ENCODE measurements at regions not wholly inside any gene's neighbourhood (a gene's known extent, or its start where the extent isn't known, plus 50 kb on each side); places are given as distances from the start of the nearest gene placed in this dataset.

GRCh38 chr10:124193309-124193696 is 99.9 kb upstream of the CHST15 start:
- no peak overlapping the region for H2BK20ac ChIP-seq (ENCODE audit: low read depth, low read length, poor library complexity, severe bottlenecking)
- H3K4me2 ChIP-seq (ENCODE audit: insufficient read depth, insufficient read length, low read length): no peak overlapping the region
- no peak overlapping the region for H2AFZ ChIP-seq (ENCODE audit: low read length)
- no peak overlapping the region for H2BK15ac ChIP-seq (ENCODE audit: low read depth, low read length)
- Mint-ChIP-seq H3K27ac (no peak overlapping the region), H3K9me3 (peaks cover 0 to 7% of the 10 kb centered on the region in 2 experiments; a peak in 1 of 5 replicates), H3K4me3 (no peak overlapping the region), H3K36me3 (ENCODE audit: insufficient read depth in 1 of 3, low read depth in 3 of 3) (peaks cover 0 to 1% (median 0%) of the 10 kb centered on the region in 3 experiments; a peak in 3 of 7 replicates), H3K27me3 (ENCODE audit: low read depth) (peaks cover 17% of the 10 kb centered on the region), H3K4me1 (peaks cover 0 to 11% of the 10 kb centered on the region in 2 experiments; a peak in 2 of 4 replicates)
- no peak overlapping the region for H4K5ac ChIP-seq (ENCODE audit: insufficient read length, low read depth, low read length)
- no peaks in the 10 kb centered on the region for H3K23me2 ChIP-seq (ENCODE audit: insufficient read length, low read depth, low read length, poor library complexity, severe bottlenecking)
- no peak for DNase-seq
- WGBS (ENCODE audit: extremely low coverage, insufficient read length, low lambda C conversion rate): no CpG with 5 or more reads among the region's 8 CpGs
- no peak overlapping the region for H2BK12ac ChIP-seq (ENCODE audit: insufficient read length, low read depth, low read length)
- TF ChIP-seq, protein P1, sequence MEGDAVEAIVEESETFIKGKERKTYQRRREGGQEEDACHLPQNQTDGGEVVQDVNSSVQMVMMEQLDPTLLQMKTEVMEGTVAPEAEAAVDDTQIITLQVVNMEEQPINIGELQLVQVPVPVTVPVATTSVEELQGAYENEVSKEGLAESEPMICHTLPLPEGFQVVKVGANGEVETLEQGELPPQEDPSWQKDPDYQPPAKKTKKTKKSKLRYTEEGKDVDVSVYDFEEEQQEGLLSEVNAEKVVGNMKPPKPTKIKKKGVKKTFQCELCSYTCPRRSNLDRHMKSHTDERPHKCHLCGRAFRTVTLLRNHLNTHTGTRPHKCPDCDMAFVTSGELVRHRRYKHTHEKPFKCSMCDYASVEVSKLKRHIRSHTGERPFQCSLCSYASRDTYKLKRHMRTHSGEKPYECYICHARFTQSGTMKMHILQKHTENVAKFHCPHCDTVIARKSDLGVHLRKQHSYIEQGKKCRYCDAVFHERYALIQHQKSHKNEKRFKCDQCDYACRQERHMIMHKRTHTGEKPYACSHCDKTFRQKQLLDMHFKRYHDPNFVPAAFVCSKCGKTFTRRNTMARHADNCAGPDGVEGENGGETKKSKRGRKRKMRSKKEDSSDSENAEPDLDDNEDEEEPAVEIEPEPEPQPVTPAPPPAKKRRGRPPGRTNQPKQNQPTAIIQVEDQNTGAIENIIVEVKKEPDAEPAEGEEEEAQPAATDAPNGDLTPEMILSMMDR (conservative IDR thresholded peaks at IDR 0.05): no peak
- H4K20me1 ChIP-seq (ENCODE audit: control insufficient read depth, insufficient read depth, insufficient read length): no peaks in the 10 kb centered on the region
- no peak overlapping the region for H3K18ac ChIP-seq (ENCODE audit: insufficient read length, low read depth, low read length)
- H3K27ac ChIP-seq (ENCODE audit: insufficient read length, low read depth, low read length): no peak overlapping the region
- no peak overlapping the region for H3K4ac ChIP-seq (ENCODE audit: low read depth, low read length)
- H2BK120ac ChIP-seq (ENCODE audit: low read depth, low read length, poor library complexity, severe bottlenecking): no peak overlapping the region
- H4K8ac ChIP-seq (replicated peaks; ENCODE audit: insufficient read length, low read depth, low read length): no peak overlapping the region
- no peak overlapping the region for H3K56ac ChIP-seq (ENCODE audit: insufficient read length, low read depth, low read length)
- no peaks in the 10 kb centered on the region for H3K9me3 ChIP-seq (ENCODE audit: control insufficient read depth, low read depth, low read length)
- no peaks in the 10 kb centered on the region for H3K27me3 ChIP-seq (ENCODE audit: insufficient read depth, low read length)
- H2BK5ac ChIP-seq (ENCODE audit: insufficient read length, low read length): no peak overlapping the region
- H3T11ph ChIP-seq (ENCODE audit: low read length): no peak overlapping the region
- no peaks in the 10 kb centered on the region for H3K4me1 ChIP-seq (ENCODE audit: insufficient read depth, low read length)
- H3K23ac ChIP-seq (ENCODE audit: insufficient read length, low read depth, low read length): no peak overlapping the region
- H3K14ac ChIP-seq (ENCODE audit: insufficient read depth, low read length): no peak overlapping the region
- H3K9ac ChIP-seq (ENCODE audit: extremely low read depth, insufficient read length, low read length): no peak overlapping the region
- H3K79me2 ChIP-seq (ENCODE audit: insufficient read depth, low read length): no peaks in the 10 kb centered on the region
- no peaks in the 10 kb centered on the region for H3K79me1 ChIP-seq (ENCODE audit: insufficient read depth, low read depth, low read length, poor library complexity, severe bottlenecking)
- H2AK5ac ChIP-seq (ENCODE audit: insufficient read length, low read length): no peak overlapping the region
- H4K91ac ChIP-seq (ENCODE audit: insufficient read length, low read depth, low read length): no peak overlapping the region
